Motor neuron (in vitro differentiated cells): ENCODE measurements at regions not wholly inside any gene's neighbourhood (a gene's known extent, or its start where the extent isn't known, plus 50 kb on each side); places are given as distances from the start of the nearest gene placed in this dataset.

Source experiments
- ATAC-seq, 8 experiments: fragments of 200-7000 bp; cut with Tn5 transposase; replicated peaks in 6 of 8; 2 replicates each; pipeline ENCODE4 v1.8.0; 2021; ENCODE audit warnings: mild to moderate bottlenecking in 8 of 8, moderate library complexity in 8 of 8
- H3K27ac ChIP-seq, 2 donors: fragments of 250-450 bp; sonication (Bioruptor Pico); 2 replicates each; pipeline ENCODE4 v1.9.0; 2021; ENCODE audit warnings: antibody characterized with exemption in 2 of 2, mild to moderate bottlenecking in 2 of 2, moderate library complexity in 1 of 2
- H3K4me1 ChIP-seq, 2 donors: fragments of 250-450 bp; sonication (Bioruptor Pico); replicated peaks in 1 of 2; 2 replicates each; pipeline ENCODE4 v1.6.1; 2021; ENCODE audit warnings: antibody characterized with exemption in 2 of 2, mild to moderate bottlenecking in 2 of 2, moderate library complexity in 1 of 2
- H3K4me3 ChIP-seq, 5 donors: fragments of 250-450 bp; sonication (Bioruptor Pico); 2 replicates each; pipeline ENCODE4 v1.9.0; 2021; ENCODE audit warnings: antibody characterized with exemption in 5 of 5, mild to moderate bottlenecking in 5 of 5, moderate library complexity in 4 of 5
- WGBS, 10 experiments: fragments of 450-650 bp; shearing (Covaris generic); methylation state at CpG; one replicate each; pipeline ENCODE4 v1.0.0; 2022; 5-methylcytosine and 5-hydroxymethylcytosine counted together
- in situ Hi-C, 9 experiments: fragments of 400-800 bp; cut with MboI; loops; one replicate each; pipeline ENCODE4 v1.15.0; 2021; ENCODE audit warnings: low sequenced_read_pairs in 9 of 9, low pct_unique_long_range_greater_than_20kb in 2 of 9; ENCODE audit not compliant: unreplicated experiment in 9 of 9

DNA sequence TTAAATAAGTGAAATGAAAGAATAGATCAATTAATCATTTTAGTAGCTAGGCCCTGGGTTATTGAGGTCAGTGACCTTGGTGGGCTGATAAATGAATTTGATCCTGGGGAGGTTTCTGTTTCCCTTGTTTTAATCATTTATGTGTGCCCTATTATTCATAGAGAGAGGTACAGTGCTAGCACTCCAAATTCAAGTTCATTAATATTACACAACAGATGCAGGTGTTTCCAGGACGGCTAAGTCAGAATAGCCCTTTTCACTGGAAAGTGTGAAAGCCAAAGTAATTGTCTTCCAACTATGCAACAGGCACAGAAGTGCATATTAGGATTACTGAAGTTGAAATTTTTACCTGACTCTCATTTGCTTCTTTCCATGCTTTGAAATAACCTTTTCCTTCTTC lies 61.7 kb upstream of the SGK1 start:
- in situ Hi-C loops: no loop called here
- WGBS, 10 experiments: 9 to 60% (median 41%) methylated on average over 1 of the region's 1 CpG; no CpG with 5 or more reads in 4 of the 10 experiments
- H3K4me1 ChIP-seq: peaks cover 0 to 6% of the 10 kb centered on the region in 2 donors
- no peak for ATAC-seq
- no peak overlapping the region for H3K27ac ChIP-seq
- H3K4me3 ChIP-seq: no peak overlapping the region

DNA sequence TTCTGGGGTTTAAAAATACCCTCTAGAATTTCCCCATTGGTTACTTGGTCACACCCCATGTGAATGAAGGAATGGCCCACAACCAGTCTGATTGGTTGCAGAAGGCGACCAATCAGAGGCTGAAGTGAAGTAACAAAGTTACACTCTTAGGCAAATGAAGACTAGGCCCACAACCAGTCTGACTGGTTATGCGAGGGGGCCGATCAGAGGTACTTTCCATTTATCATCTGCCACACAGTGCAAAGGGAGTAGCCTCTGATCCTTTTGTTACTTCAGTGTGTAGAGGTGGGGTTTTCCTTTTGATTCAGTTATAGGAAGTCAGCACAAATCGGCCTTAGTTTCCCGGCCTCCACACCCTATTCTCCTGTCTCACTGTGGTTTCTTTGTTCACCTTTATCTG lies 61.2 kb upstream of the SGK1 start:
- peak in 4 of 8 experiments; percentile 24 to 54 (median 38) for ATAC-seq
- Histone ChIP-seq H3K4me3 (no peak overlapping the region), H3K4me1 (peaks cover 0 to 6% of the 10 kb centered on the region in 2 donors), H3K27ac (no peak overlapping the region)
- WGBS, 10 experiments: 0 to 100% (median 78%) methylated on average over 1 to 5 of the region's 5 CpGs
- in situ Hi-C loops: no loop called here

DNA sequence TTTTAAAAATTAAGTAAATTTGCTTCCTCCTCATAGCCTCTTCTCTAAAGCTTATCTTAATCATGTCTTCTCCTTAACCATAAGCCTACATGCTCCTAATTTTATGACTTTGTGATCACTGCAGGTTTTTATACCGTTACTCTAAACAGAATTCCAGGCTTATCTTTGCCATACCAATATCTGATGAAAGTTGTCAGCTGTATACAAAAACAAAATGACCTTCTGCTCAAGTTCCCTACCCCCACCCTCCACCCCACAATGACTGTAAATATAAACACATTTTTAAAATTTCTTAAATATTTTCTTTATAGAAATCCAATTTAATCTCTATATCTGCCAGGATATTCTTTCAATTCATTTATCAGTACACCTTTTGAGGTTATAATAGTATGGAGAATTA lies 60.5 kb upstream of the SGK1 start:
- Histone ChIP-seq H3K27ac (no peak overlapping the region), H3K4me1 (peaks cover 0 to 6% of the 10 kb centered on the region in 2 donors), H3K4me3 (no peak overlapping the region)
- in situ Hi-C loops: no loop called here
- no peak for ATAC-seq
- 44 to 100% (median 100%) methylated on average over 1 of the region's 1 CpG; no CpG with 5 or more reads in 2 of the 10 experiments for WGBS, 10 experiments

DNA sequence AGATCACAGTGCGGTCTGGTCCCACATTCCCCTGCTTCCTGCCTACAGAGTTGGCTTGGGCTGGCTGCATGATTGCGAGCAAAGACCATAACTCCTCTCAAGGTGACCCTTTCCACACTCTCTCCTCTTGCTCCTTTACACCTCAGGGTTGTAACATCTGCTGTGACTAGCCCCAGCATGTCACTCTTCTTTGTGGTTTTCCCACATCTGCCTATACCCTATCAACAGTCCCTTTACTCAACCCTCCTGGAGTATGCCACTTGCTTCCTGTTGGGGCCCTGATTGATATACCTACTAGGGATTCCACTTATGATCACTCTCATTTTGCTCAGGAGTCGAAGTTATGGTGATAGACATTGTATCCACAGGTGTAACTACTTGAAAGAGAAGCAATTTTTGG lies 58.9 kb upstream of the SGK1 start:
- no peak for ATAC-seq
- in situ Hi-C loops: no loop called here
- no peak overlapping the region for H3K4me3 ChIP-seq
- WGBS, 10 experiments: 43 to 90% (median 80%) methylated on average over 1 to 3 of the region's 3 CpGs; no CpG with 5 or more reads in 1 of the 10 experiments
- H3K4me1 ChIP-seq: peaks cover 0 to 6% of the 10 kb centered on the region in 2 donors
- H3K27ac ChIP-seq: no peak overlapping the region

DNA sequence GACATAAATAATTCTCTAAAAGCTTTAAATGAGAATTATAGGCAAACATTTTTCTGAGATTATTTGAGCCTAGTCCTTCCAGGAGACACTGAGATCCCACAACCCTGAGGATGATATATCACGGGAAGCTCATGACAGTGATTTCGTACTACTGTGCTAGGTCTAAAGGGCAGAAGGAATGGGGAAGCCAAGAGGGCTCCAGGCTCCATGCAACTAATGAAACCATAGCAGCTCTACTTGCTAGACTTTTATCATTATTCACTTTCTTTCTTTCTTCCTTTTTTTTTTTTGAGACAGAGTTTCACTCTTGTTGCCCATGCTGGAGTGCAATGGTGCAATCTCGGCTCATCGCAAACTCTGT lies 57.3 kb upstream of the SGK1 start:
- no peak for ATAC-seq
- Histone ChIP-seq H3K4me1 (peaks cover 0 to 6% of the 10 kb centered on the region in 2 donors), H3K27ac (no peak overlapping the region), H3K4me3 (no peak overlapping the region)
- in situ Hi-C loops: no loop called here
- 79 to 100% (median 93%) methylated on average over 1 to 4 of the region's 4 CpGs; no CpG with 5 or more reads in 3 of the 10 experiments for WGBS, 10 experiments

DNA sequence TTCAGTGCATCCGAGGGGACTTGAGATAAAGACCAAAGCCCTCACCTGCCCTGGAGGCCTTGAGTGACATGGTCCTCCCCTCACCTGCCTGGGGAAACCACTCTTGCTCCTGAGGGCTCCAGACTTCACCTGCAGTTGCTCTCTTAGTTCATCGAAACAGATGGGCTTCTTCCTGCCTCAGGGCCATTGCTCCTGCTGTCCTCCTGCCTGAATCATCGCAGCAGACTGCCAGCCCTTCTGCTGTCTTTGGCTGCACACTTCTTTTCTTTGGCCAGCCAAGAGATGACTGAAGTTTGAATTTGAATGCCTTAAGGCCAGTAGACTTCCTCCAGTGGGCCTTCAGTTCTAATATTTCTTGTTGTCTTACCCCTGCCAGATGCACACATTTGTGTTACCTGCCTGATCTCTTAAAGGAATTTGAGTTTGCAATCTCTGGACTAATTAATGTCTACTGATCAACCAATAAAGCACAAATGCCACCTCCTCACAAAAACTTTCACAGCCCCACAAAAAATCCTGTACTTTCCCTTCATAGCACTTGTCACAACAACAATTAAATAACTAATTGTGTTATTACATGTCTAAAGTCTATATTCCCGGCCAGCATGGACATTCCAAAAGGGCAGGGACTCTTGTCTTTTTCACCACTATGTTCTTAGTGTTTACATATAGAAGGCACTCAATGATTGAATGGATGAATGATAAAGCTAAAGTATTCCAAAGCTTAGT lies 56.7 kb upstream of the SGK1 start:
- ATAC-seq: no peak
- in situ Hi-C loops: no loop called here
- WGBS, 10 experiments: 46 to 94% (median 61%) methylated on average over 1 to 3 of the region's 4 CpGs; no CpG with 5 or more reads in 1 of the 10 experiments
- Histone ChIP-seq H3K27ac (no peak overlapping the region), H3K4me1 (peaks cover 0 to 6% of the 10 kb centered on the region in 2 donors), H3K4me3 (no peak overlapping the region)

DNA sequence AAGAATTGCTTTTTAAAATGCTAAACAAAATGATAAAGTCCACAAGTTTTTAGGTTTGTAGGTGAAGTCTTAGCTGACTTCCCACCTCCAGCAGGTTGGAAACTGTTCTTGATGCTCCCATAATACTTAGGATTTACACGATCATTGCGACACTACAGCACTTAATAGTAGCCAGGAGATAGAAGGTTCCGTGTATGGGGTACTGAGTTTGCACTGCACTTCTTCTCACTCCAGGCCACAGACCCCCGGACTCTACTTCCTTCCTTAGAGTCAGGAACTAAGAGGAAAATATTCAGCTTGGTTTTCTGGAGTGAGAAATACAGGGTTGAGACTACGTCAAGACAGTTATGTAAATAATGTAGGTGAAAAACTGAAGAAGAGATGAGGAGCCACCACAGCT lies 56.1 kb upstream of the SGK1 start:
- in situ Hi-C loops: no loop called here
- Histone ChIP-seq H3K4me3 (no peak overlapping the region), H3K27ac (no peak overlapping the region), H3K4me1 (no peaks in the 10 kb centered on the region)
- ATAC-seq: no peak
- 0 to 100% (median 92%) methylated on average over 1 to 5 of the region's 5 CpGs; no CpG with 5 or more reads in 1 of the 10 experiments for WGBS, 10 experiments

GRCh38 chr6:134373282-134373922 lies 55.5 kb upstream of the SGK1 start:
- WGBS, 10 experiments: 11 to 81% (median 63%) methylated on average over 1 to 5 of the region's 5 CpGs; no CpG with 5 or more reads in 2 of the 10 experiments
- in situ Hi-C loops: no loop called here
- Histone ChIP-seq H3K4me1 (no peaks in the 10 kb centered on the region), H3K4me3 (no peak overlapping the region), H3K27ac (no peak overlapping the region)
- ATAC-seq: peak in 2 of 8 experiments; percentile 73 to 80

DNA sequence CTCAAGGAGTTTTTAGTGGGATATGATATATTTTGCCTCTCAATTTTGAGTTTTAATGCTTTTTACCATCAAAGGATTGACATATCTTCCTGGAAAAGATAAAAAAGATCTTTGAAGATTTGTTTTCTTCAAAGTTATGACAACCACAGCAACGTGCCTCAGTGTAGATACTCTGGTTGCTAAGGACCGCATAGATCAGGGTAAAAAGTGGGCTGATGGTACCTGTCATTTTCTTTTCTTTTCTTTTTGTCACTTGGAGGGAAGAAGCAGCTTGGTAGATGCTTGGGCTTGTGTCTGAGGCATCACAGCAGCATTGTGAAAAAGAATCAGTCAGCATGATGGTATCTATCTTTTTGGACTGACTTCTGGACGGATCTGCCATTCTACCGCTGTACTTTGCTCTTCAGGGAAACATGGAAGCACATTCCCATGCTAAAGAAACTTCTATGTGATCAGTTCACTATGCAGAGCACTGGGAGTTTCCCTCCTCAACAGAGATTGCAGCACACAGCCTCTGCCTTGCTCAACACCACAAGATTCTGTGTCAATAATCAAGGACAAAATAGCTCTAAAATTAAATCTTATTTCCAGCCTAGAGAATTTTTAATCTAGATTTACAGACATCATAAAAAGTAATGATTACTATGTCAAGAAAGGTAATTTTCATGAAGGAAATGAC lies 54.8 kb upstream of the SGK1 start:
- no peak overlapping the region for H3K4me3 ChIP-seq
- peak in 2 of 8 experiments; percentile 92 to 96 for ATAC-seq
- H3K27ac ChIP-seq: no peak overlapping the region
- WGBS, 10 experiments: 60 to 85% (median 80%) methylated on average over 1 to 4 of the region's 4 CpGs; no CpG with 5 or more reads in 2 of the 10 experiments
- H3K4me1 ChIP-seq: no peaks in the 10 kb centered on the region
- in situ Hi-C loops: no loop called here

DNA sequence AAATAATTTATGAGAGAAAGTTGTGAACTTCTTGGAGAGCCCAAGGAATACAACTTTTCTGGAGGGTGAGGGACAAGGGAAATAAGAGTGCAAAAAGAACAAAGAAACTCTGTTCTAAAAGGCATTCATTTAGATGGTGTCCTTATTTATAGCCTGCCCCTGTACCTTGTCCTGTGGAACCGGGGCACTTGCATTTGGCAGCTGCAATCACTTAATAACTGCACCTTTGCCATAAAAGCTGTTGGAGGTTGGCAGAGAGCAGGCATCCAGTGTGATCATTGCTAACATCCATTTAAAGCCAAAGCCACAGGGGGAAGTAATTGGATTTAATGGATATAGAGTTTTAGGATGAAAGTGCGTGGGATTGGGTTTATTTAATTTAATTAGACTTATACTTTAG lies 50.8 kb upstream of the SGK1 start:
- WGBS, 10 experiments: 60 to 100% (median 94%) methylated on average over 1 to 2 of the region's 2 CpGs; no CpG with 5 or more reads in 3 of the 10 experiments
- H3K27ac ChIP-seq: no peak overlapping the region
- H3K4me3 ChIP-seq: no peak overlapping the region
- no peaks in the 10 kb centered on the region for H3K4me1 ChIP-seq
- ATAC-seq: no peak
- in situ Hi-C loops: no loop called here
